GM12892 (cell line): ENCODE measurements at regions not wholly inside any gene's neighbourhood (a gene's known extent, or its start where the extent isn't known, plus 50 kb on each side); places are given as distances from the start of the nearest gene placed in this dataset.

Experiments
- DNase-seq: peaks from one replicate; pipeline ENCODE4 v3.0.0; 2011; ENCODE audit not compliant: insufficient read length
- FAIRE-seq: peaks from 2 replicates; lab custom pipeline; 2011; peaks lifted over from hg19 to GRCh38; lab: Jason Lieb, UNC
- POLR2A ChIP-seq: IDR thresholded peaks from 2 replicates; pipeline ENCODE4 v1.6.1; 2011; ENCODE audit warnings: low read depth, low read length, control low read depth
- POLR2AphosphoS5 ChIP-seq: IDR thresholded peaks from 2 replicates; pipeline ENCODE4 v1.6.1; 2011; ENCODE audit warnings: low read depth, low read length, control low read depth
- TAF1 ChIP-seq: IDR thresholded peaks from 2 replicates; pipeline ENCODE4 v1.6.1; 2011; ENCODE audit warnings: low read depth, mild to moderate bottlenecking, control low read depth, low read length, borderline replicate concordance

DNA sequence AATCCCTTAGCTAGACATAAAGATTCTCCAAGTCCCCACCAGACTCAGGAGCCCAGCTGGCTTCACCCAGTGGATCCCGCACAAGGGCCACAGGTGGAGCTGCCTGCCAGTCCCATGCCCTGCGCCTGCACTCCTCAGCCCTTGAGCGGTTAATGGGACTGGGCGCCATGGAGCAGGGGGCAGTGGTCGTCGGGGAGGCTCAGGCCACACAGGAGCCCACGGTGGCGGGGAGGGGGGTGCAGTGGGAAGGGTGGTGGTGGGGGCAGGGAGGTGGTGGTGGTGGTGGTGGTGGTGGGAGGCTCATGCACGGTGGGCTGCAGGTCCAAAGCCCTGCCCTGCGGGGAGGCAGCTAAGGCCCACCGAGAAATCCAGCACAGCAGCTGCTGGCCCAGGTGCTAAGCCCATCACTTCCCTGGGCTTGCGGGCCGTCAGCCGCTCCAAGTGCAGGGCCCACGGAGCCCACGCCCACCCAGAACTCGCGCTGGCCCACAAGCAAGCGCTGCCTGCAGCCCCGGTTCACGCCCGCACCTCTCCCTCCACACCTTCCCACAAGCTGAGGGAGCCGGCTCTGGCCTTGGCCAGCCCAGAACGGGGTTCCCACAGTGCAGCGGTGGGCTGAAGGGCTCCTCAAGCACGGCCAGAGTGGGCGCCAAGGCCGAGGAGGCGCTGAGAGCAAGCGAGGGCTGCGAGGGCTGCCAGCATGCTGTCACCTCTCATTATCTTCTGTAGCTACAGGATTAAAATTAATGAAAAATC is 732.5 kb upstream of the POM121L12 start:
- DNase-seq (no peak), FAIRE-seq (no peak)
- no peak for TF ChIP-seq TAF1
- TF ChIP-seq POLR2AphosphoS5, result no peak
- no peak for TF ChIP-seq POLR2A

DNA sequence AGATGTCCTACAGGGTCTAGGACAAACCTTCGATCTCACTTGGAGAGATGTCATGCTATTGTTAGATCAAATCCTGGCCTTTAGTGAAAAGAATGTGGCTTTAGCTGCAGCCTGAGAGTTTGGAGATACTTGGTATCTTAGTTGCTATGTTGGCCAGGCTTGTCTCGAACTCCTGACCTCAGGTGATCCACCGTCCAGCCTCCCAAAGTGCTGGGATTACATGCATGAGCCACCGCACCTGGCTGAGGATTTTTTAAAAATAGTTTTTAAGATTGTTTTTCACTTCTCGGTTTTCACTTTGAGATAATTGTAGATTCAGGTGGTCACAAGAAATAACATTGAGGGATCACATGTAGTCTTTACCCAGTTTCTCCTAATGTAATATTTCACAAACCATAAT is 738.3 kb upstream of the POM121L12 start:
- TF ChIP-seq POLR2A, result no peak
- no peak for TF ChIP-seq TAF1
- TF ChIP-seq POLR2AphosphoS5, result no peak
- FAIRE-seq, result no peak
- no peak for DNase-seq

DNA sequence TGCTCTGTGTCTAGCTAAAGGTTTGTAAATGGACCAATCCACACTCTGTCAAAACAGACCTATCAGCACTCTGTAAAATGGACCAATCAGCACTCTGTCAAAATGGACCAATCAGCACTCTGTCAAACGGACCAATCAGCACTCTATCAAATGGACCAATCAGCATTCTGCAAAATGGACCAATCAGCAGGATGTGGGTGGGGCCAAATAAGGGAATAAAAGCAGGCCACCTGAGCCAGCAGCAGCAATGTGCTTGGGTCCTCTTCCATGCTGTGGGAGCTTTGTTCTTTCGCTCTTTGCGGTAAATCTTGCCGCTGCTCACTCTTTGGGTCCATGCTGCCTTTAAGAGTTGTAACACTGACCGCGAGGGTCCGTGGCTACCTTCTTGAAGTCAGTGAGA is 740.5 kb upstream of the POM121L12 start:
- TF ChIP-seq POLR2A (no peak), POLR2AphosphoS5 (no peak), TAF1 (no peak)
- no peak for DNase-seq
- no peak for FAIRE-seq

DNA sequence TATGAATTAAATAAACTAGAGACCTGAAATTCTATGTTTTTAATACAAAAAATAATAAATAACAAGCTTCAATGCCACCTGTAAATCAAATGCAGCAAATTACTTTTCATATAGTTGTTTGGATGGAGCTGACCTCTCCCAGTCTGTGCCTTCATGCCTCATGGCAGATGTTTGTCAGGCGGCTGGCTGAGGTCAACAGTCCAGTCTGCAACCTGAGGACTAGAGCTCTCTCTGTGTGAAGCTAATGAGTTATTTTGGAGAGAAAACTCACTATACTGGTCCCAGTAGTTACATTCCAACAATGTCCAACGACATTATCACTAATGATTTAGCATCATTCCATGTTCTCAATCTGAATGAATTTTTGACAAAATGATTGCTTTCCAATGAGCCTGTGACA is 746.2 kb upstream of the POM121L12 start:
- DNase-seq (no peak), FAIRE-seq (no peak)
- TF ChIP-seq POLR2AphosphoS5 (no peak), TAF1 (no peak), POLR2A (no peak)

DNA sequence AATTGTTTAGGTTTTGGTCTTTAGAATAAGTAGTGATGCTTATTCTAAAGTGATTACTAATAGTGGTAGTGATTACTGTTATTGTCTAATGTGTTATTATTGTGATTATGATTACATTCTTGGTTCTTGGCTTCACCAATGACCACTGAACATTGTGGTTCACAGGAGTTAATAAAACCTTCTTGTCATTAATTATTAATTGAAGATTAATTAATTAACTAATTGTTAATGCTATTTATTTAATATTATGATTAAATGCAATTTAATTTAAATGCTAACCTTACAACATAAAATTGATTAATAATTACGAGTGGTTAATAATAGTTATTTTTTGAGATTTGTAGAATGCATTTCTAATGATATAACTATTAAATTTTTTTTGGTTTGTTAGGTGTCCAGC is 747.7 kb upstream of the POM121L12 start:
- DNase-seq (no peak), FAIRE-seq (no peak)
- TF ChIP-seq TAF1 (no peak), POLR2A (no peak), POLR2AphosphoS5 (no peak)

DNA sequence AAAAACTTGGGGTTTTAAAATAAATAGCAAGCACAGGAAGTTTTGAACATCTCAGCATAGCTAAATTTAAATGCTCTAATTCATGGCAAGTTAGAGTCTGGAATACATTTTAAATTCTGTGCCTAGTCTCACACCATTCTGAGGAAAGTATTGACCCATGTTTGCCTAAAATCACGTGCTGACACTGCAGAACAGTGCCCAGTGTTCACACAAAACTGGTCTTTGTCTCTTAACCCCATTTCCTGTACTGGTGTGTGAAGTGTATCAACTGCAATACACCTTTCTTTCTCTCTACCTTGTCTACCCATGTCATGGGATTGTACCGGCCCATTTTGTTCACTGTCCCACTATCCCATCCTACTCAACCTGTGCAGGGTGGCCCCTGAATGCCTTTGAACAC is 749.7 kb upstream of the POM121L12 start:
- TF ChIP-seq TAF1 (no peak), POLR2AphosphoS5 (no peak), POLR2A (no peak)
- FAIRE-seq, result no peak

DNA sequence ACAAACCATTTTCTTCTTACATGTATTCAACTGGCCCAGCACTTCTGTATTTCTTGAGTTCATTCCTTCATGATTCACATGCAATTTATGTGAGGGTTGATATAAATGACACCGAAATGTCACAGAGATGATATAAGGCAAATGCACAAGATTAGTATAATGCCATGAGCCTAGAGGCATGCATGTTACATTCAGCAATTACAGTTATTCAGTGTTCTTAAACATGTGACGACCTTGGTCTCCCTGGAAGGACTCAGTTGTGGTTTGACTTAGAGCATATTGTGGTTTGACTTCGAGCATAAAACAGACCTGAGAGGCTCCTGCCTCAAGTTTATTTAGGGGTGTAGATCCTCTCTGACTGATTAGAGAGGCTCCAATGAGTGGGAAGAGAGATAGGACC is 752.1 kb upstream of the POM121L12 start:
- FAIRE-seq (no peak), DNase-seq (no peak)
- TF ChIP-seq TAF1 (no peak), POLR2AphosphoS5 (no peak), POLR2A (no peak)

More for the DNA sequence above, 749.7 kb upstream of the POM121L12 start:
- no peak for DNase-seq

DNA sequence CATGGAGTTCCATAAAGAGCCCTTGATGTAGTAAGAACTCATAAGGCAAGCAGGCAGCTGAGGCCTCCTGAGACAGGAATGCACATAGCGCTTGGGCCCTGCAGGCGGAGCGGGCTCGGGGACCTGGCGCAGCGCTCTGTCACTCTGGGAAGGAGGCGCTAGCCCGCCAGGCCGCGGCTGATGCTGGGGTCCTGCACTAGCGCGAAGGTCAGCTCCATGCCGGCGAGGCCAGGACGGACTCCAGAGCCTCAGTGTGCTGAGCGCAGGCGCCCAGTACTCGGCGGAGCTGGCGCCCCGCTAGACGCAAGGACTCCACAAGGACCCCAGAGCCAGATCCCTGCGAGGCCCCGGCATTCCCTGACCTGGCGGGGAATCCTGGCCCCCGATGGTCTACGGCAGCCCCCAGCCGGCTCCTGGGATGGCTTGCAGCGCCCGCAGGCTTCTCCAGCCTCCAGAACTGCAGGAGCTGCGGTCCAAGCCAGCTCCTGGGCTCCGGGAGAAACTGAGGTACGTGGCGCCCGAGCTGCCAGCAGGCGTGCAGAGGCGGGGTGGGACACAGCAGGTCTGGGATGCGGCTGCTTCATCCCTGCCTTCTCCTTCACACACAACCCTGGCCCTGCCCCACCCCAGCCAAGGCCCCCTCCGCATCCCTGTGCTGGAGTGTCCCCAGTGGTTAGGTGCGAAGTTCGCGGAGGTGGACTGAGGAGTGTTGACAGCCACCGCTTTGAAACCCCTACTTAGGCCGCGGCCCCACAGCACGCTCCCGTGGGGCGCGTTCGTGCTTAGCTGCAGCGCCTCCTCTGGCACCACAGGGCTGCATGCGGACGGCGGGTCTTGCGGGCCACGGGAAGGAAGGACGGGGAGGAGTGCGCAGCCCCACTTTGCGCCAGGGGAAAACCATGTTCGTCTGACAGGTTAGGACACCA is 761.5 kb upstream of the POM121L12 start:
- no peak for FAIRE-seq
- TF ChIP-seq TAF1 (no peak), POLR2AphosphoS5 (no peak), POLR2A (no peak)
- DNase-seq, result no peak

DNA sequence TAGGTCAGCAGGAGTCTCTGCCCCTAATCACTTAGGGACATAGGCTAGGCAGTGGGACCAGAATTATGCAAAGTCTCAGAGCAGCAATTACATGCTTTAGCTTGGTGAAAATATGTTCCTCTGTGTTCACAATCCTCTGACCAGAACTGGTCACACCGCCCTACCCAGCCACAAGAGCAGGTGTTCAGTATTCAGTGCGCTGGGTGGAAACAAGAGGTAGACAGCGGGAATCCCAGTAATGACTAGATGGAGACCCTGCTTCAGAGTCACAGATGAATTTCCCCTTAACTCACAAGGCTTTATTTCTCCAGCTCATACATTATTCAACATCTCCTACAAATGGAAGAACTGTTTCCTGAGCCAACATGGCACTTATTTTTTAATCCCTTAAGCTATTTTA is 763.7 kb upstream of the POM121L12 start:
- FAIRE-seq, result no peak
- no peak for TF ChIP-seq TAF1
- TF ChIP-seq POLR2AphosphoS5, result no peak
- no peak for TF ChIP-seq POLR2A
- no peak for DNase-seq

DNA sequence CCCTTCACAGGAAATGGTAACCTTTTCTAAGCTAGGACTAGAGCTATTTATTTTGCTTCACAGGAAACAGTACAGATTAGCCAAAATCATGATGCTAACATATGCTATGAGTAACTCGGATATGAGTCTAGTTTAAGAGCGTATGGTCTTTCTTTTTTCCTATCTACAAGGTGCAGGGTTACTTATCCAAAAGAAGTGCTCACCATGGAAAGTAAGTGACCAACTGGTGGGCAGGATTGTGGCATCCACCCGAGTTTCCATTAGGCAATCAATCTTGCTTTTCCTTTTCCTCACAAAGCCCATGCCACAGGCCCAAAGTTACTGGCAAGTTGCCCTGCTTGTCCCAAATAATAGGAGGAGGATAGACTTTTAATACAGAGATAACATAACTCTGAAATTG is 765.1 kb upstream of the POM121L12 start:
- FAIRE-seq (no peak), DNase-seq (no peak)
- TF ChIP-seq POLR2A (no peak), TAF1 (no peak), POLR2AphosphoS5 (no peak)

DNA sequence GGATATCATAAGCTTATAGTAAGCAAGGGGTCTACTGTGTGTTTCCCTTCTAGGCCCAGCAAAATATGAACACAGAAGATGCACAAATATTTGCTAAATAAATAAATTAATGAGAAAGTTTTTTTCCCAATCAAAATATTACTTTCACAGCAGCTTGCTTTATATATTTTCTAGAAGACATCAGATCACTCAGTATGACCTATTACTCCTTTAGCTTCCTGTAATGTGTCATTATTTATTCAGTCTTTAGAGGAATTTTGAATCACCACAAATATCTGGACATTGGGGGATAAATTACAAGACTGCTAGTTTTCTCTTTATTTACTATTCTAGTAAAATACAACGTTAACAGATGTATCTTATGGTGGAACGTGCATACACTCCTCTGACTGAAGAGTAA is 765.8 kb upstream of the POM121L12 start:
- no peak for FAIRE-seq
- TF ChIP-seq TAF1 (no peak), POLR2AphosphoS5 (no peak), POLR2A (no peak)
- no peak for DNase-seq

DNA sequence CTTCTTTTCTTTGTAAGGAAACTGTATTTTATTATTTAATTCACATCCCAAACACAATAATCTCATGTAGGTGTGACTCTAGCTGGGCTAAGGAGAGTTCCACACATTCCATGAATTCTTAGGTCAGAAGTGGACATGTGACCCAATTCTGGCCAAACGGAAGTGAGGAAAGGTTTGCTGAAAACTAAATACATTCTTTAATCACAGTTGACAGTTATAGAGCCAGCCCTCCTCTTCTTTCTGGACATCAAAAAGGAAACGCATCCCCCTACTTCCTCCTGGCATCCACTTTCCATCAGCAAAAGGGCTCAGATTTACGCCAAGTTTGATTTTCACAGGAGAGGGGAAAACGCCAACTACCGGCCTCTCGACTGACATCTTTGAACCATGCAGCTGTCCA is 774.4 kb upstream of the POM121L12 start:
- FAIRE-seq, result no peak
- TF ChIP-seq TAF1, result no peak
- TF ChIP-seq POLR2AphosphoS5, result no peak
- no peak for TF ChIP-seq POLR2A
- DNase-seq, result no peak
